ENCODE measurements at regions not wholly inside any gene's neighbourhood (a gene's known extent, or its start where the extent isn't known, plus 50 kb on each side); places are given as distances from the start of the nearest gene placed in this dataset.

DNA sequence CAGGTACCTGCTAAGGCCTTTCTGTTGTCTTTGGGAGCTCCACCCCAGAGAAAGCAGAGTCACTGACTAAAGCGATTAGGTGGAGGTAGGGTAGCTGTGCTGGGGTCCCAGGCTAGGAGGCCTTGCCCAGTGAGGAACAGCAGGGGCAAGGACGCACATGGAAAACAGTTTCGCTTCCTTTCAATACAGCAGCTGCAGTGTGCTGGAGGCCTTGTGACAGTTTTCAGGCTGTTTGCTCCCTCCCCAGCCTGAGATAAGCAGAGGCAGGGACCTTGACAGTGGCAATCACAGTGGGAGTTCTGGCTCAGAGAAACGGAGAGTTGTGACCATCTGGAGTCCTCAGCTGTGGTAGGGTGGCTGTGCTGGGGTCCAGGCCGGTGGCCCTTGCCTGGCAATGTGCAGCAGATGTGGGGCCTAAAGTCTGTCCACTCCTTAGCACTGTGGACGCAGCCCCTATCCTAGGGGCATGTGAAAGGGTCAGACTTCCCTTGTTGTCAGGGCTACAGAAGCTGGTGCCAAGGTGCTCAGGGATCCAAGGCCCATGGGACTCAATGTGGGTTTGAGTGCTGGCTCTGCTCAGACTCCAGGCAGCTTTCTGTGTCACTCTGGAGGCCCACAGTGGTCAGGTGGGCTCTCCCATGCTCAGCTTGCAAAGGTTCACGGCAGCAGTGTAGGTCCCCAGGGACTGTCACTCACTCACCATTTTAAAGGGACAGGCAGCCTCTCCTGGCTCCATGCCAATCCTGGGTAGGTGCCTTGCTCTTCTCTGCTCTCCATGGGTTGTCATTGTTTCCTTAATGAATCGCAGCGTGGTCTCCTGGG is 534.9 kb upstream of the FMR1 start:
- TF ChIP-seq, protein P1, sequence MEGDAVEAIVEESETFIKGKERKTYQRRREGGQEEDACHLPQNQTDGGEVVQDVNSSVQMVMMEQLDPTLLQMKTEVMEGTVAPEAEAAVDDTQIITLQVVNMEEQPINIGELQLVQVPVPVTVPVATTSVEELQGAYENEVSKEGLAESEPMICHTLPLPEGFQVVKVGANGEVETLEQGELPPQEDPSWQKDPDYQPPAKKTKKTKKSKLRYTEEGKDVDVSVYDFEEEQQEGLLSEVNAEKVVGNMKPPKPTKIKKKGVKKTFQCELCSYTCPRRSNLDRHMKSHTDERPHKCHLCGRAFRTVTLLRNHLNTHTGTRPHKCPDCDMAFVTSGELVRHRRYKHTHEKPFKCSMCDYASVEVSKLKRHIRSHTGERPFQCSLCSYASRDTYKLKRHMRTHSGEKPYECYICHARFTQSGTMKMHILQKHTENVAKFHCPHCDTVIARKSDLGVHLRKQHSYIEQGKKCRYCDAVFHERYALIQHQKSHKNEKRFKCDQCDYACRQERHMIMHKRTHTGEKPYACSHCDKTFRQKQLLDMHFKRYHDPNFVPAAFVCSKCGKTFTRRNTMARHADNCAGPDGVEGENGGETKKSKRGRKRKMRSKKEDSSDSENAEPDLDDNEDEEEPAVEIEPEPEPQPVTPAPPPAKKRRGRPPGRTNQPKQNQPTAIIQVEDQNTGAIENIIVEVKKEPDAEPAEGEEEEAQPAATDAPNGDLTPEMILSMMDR (IDR thresholded peaks at IDR 0.05) = no peak
- no peak for TF ChIP-seq EP300 (IDR thresholded peaks at IDR 0.05)
